ENCODE measurements at regions not wholly inside any gene's neighbourhood (a gene's known extent, or its start where the extent isn't known, plus 50 kb on each side); places are given as distances from the start of the nearest gene placed in this dataset.

GRCh38 chr22:49689858-49690257 lies 137.8 kb downstream of the BRD1 start (continued):
- TF ChIP-seq, protein P1, sequence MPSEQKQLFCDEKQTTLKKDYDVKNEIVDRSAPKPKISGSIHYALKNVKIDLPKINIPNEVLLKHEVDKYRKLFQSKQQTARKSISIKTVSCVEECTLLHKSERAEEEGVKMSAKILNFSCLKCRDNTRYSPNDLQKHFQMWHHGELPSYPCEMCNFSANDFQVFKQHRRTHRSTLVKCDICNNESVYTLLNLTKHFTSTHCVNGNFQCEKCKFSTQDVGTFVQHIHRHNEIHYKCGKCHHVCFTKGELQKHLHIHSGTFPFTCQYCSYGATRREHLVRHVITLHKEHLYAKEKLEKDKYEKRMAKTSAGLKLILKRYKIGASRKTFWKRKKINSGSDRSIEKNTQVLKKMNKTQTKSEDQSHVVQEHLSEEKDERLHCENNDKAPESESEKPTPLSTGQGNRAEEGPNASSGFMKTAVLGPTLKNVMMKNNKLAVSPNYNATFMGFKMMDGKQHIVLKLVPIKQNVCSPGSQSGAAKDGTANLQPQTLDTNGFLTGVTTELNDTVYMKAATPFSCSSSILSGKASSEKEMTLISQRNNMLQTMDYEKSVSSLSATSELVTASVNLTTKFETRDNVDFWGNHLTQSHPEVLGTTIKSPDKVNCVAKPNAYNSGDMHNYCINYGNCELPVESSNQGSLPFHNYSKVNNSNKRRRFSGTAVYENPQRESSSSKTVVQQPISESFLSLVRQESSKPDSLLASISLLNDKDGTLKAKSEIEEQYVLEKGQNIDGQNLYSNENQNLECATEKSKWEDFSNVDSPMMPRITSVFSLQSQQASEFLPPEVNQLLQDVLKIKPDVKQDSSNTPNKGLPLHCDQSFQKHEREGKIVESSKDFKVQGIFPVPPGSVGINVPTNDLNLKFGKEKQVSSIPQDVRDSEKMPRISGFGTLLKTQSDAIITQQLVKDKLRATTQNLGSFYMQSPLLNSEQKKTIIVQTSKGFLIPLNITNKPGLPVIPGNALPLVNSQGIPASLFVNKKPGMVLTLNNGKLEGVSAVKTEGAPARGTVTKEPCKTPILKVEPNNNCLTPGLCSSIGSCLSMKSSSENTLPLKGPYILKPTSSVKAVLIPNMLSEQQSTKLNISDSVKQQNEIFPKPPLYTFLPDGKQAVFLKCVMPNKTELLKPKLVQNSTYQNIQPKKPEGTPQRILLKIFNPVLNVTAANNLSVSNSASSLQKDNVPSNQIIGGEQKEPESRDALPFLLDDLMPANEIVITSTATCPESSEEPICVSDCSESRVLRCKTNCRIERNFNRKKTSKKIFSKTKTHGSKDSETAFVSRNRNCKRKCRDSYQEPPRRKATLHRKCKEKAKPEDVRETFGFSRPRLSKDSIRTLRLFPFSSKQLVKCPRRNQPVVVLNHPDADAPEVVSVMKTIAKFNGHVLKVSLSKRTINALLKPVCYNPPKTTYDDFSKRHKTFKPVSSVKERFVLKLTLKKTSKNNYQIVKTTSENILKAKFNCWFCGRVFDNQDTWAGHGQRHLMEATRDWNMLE (tag by site-specific recombination; conservative IDR thresholded peaks at IDR 0.05; ENCODE audit: low read depth), result no peak
- no peak for TF ChIP-seq HOXA7 (CRISPR knock-in tag; IDR thresholded peaks at IDR 0.05; ENCODE audit: borderline replicate concordance)
- TF ChIP-seq ZNF433 (tag by site-specific recombination; IDR thresholded peaks at IDR 0.05; ENCODE audit: low read depth), result no peak
- no peak for TF ChIP-seq ZNF114 (tag by site-specific recombination; IDR thresholded peaks at IDR 0.05)
- TF ChIP-seq, protein P2, sequence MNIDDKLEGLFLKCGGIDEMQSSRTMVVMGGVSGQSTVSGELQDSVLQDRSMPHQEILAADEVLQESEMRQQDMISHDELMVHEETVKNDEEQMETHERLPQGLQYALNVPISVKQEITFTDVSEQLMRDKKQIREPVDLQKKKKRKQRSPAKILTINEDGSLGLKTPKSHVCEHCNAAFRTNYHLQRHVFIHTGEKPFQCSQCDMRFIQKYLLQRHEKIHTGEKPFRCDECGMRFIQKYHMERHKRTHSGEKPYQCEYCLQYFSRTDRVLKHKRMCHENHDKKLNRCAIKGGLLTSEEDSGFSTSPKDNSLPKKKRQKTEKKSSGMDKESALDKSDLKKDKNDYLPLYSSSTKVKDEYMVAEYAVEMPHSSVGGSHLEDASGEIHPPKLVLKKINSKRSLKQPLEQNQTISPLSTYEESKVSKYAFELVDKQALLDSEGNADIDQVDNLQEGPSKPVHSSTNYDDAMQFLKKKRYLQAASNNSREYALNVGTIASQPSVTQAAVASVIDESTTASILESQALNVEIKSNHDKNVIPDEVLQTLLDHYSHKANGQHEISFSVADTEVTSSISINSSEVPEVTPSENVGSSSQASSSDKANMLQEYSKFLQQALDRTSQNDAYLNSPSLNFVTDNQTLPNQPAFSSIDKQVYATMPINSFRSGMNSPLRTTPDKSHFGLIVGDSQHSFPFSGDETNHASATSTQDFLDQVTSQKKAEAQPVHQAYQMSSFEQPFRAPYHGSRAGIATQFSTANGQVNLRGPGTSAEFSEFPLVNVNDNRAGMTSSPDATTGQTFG (tag by site-specific recombination; IDR thresholded peaks at IDR 0.05; ENCODE audit: borderline replicate concordance), result no peak

- Histone ChIP-seq H3K4me3 (ENCODE audit: low read depth, low read length) (no peak overlapping the region), H3K36me3 (ENCODE audit: control insufficient read depth in 2 of 2, insufficient read depth in 1 of 2, low read length in 2 of 2) (no peaks in the 10 kb centered on the region), H3K27ac (ENCODE audit: extremely low read depth, low read depth, low read length) (no peak overlapping the region), H3K9me3 (ENCODE audit: control insufficient read depth, insufficient read depth, low read depth, low read length) (no peaks in the 10 kb centered on the region; the same call in 1 of the 2 replicates), H3K4me1 (ENCODE audit: control insufficient read depth, insufficient read depth, low read length) (no peaks in the 10 kb centered on the region)
- POLR2A ChIA-PET, result no interaction called here
- CTCF ChIA-PET, result interaction anchor here (1.5 kb wide), 1 partner anchor 13 kb away, joined by 3 read pairs; no protein-coding TSS in a partner anchor
- TF ChIP-seq, protein P3, sequence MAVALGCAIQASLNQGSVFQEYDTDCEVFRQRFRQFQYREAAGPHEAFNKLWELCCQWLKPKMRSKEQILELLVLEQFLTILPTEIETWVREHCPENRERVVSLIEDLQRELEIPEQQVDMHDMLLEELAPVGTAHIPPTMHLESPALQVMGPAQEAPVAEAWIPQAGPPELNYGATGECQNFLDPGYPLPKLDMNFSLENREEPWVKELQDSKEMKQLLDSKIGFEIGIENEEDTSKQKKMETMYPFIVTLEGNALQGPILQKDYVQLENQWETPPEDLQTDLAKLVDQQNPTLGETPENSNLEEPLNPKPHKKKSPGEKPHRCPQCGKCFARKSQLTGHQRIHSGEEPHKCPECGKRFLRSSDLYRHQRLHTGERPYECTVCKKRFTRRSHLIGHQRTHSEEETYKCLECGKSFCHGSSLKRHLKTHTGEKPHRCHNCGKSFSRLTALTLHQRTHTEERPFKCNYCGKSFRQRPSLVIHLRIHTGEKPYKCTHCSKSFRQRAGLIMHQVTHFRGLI (tag by site-specific recombination; IDR thresholded peaks at IDR 0.05), result no peak
- TF ChIP-seq, protein P4, sequence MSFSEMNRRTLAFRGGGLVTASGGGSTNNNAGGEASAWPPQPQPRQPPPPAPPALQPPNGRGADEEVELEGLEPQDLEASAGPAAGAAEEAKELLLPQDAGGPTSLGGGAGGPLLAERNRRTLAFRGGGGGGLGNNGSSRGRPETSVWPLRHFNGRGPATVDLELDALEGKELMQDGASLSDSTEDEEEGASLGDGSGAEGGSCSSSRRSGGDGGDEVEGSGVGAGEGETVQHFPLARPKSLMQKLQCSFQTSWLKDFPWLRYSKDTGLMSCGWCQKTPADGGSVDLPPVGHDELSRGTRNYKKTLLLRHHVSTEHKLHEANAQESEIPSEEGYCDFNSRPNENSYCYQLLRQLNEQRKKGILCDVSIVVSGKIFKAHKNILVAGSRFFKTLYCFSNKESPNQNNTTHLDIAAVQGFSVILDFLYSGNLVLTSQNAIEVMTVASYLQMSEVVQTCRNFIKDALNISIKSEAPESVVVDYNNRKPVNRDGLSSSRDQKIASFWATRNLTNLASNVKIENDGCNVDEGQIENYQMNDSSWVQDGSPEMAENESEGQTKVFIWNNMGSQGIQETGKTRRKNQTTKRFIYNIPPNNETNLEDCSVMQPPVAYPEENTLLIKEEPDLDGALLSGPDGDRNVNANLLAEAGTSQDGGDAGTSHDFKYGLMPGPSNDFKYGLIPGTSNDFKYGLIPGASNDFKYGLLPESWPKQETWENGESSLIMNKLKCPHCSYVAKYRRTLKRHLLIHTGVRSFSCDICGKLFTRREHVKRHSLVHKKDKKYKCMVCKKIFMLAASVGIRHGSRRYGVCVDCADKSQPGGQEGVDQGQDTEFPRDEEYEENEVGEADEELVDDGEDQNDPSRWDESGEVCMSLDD (tag by site-specific recombination; IDR thresholded peaks at IDR 0.05), result no peak
- TF ChIP-seq ZNF354C (tag by site-specific recombination; IDR thresholded peaks at IDR 0.05; ENCODE audit: borderline replicate concordance, low read depth), result no peak
- no peak for TF ChIP-seq ZFP3 (tag by site-specific recombination; IDR thresholded peaks at IDR 0.05; ENCODE audit: low read depth)
- no peak for TF ChIP-seq ZNF660 (tag by site-specific recombination; IDR thresholded peaks at IDR 0.05)
- TF ChIP-seq ZNF362 (tag by site-specific recombination; IDR thresholded peaks at IDR 0.05), result no peak
- no peak for TF ChIP-seq KLF10 (tag by site-specific recombination; IDR thresholded peaks at IDR 0.05)
- no peak for TF ChIP-seq ZNF16 (tag by site-specific recombination; IDR thresholded peaks at IDR 0.05; ENCODE audit: low read depth)
- TF ChIP-seq ZBTB8A (tag by site-specific recombination; IDR thresholded peaks at IDR 0.05), result no peak
- TF ChIP-seq HOXD13 (CRISPR knock-in tag; IDR thresholded peaks at IDR 0.05; ENCODE audit: borderline replicate concordance), result no peak
- TF ChIP-seq ZBTB1 (tag by site-specific recombination; IDR thresholded peaks at IDR 0.05), result no peak
- no peak for TF ChIP-seq IKZF3 (tag by site-specific recombination; IDR thresholded peaks at IDR 0.05)
- TF ChIP-seq, protein P5, sequence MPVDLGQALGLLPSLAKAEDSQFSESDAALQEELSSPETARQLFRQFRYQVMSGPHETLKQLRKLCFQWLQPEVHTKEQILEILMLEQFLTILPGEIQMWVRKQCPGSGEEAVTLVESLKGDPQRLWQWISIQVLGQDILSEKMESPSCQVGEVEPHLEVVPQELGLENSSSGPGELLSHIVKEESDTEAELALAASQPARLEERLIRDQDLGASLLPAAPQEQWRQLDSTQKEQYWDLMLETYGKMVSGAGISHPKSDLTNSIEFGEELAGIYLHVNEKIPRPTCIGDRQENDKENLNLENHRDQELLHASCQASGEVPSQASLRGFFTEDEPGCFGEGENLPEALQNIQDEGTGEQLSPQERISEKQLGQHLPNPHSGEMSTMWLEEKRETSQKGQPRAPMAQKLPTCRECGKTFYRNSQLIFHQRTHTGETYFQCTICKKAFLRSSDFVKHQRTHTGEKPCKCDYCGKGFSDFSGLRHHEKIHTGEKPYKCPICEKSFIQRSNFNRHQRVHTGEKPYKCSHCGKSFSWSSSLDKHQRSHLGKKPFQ (tag by site-specific recombination; IDR thresholded peaks at IDR 0.05), result no peak
- no peak for TF ChIP-seq ZNF677 (tag by site-specific recombination; IDR thresholded peaks at IDR 0.05)
- no peak for TF ChIP-seq ZNF623 (tag by site-specific recombination; IDR thresholded peaks at IDR 0.05)
- TF ChIP-seq ZNF654 (tag by site-specific recombination; IDR thresholded peaks at IDR 0.05; ENCODE audit: low read depth), result no peak
- no peak for TF ChIP-seq ZNF140 (tag by site-specific recombination; IDR thresholded peaks at IDR 0.05)
These were observed 138.4 kb downstream of the BRD1 start for GRCh38 chr22:49689255-49689770.
